BJ (cell line): ENCODE measurements at regions not wholly inside any gene's neighbourhood (a gene's known extent, or its start where the extent isn't known, plus 50 kb on each side); places are given as distances from the start of the nearest gene placed in this dataset.

Source experiments
- CTCF ChIA-PET: fragments of 350-600 bp; formaldehyde crosslinking; extraction: SDS; loops from one replicate; lab custom pipeline; 2021; ENCODE audit warnings: antibody characterized with exemption, inconsistent platforms; lab: Yijun Ruan, JAX
- POLR2A ChIA-PET: fragments of 300-600 bp; sonication (Branson Sonifier 250); formaldehyde crosslinking; extraction: SDS; loops from one replicate; lab custom pipeline; 2021; ENCODE audit warnings: antibody characterized with exemption; lab: Charles Lee
- DNase-seq: peaks from one replicate; pipeline ENCODE4 v3.0.0-alpha.2; 2011; ENCODE audit warnings: low read depth
- H3K27me3 ChIP-seq: 2 replicates; pipeline ENCODE4 v1.6.0; 2011; ENCODE audit warnings: low read length; ENCODE audit not compliant: control insufficient read depth, insufficient read depth
- H3K36me3 ChIP-seq: 2 replicates; pipeline ENCODE4 v1.5.1; 2011; ENCODE audit warnings: low read length; ENCODE audit not compliant: control insufficient read depth, insufficient read depth
- H3K4me3 ChIP-seq: 2 replicates; pipeline ENCODE4 v1.5.1; 2011; ENCODE audit warnings: low read depth, mild to moderate bottlenecking, control low read depth, low read length
- TF ChIP-seq, protein P1 (sequence below): IDR thresholded peaks from 2 replicates; pipeline ENCODE4 v1.5.1; 2011; ENCODE audit warnings: low read depth, mild to moderate bottlenecking, control low read depth, inconsistent platforms, low read length, moderate library complexity; ENCODE audit not compliant: insufficient read depth

DNA sequence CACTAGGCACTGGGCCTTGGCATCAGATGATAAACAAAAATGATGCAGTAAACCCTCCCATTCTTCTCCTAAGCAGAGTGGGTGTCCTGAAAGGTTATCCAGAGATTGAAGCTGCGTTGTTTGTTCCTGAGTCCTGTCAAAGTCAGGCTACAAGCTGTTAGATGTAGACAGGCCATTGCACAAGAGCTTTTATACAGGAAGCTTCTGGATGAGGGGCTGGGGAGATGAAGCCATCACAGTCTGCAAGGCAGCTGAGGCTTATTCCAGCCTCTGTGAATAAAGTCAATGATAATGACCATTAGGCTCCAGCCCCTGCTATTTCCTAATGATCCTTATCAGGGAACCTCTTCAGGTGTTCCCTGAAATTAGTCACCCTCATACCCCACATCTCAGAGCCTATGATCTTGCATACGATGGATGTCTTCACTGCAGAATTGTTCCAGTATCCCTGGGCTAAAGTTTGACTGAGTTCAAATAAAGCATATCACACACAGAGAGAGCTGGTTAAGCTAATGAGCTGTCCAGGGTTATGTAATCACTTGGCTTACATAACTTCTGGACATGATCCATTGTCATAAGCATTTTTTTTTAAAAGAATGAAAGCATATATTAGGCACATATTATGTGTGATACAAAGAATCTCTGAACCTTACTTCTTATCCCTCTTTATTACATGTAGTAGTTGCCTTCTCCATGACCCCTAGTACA, 337.1 kb upstream of the OR4E1 start:
- TF ChIP-seq, protein P1, sequence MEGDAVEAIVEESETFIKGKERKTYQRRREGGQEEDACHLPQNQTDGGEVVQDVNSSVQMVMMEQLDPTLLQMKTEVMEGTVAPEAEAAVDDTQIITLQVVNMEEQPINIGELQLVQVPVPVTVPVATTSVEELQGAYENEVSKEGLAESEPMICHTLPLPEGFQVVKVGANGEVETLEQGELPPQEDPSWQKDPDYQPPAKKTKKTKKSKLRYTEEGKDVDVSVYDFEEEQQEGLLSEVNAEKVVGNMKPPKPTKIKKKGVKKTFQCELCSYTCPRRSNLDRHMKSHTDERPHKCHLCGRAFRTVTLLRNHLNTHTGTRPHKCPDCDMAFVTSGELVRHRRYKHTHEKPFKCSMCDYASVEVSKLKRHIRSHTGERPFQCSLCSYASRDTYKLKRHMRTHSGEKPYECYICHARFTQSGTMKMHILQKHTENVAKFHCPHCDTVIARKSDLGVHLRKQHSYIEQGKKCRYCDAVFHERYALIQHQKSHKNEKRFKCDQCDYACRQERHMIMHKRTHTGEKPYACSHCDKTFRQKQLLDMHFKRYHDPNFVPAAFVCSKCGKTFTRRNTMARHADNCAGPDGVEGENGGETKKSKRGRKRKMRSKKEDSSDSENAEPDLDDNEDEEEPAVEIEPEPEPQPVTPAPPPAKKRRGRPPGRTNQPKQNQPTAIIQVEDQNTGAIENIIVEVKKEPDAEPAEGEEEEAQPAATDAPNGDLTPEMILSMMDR, result no peak
- no peaks in the 10 kb centered on the region for H3K27me3 ChIP-seq
- DNase-seq, result no peak
- ChIA-PET CTCF (no interaction called here), POLR2A (no interaction called here)
- H3K4me3 ChIP-seq, result no peak overlapping the region
- H3K36me3 ChIP-seq, result no peaks in the 10 kb centered on the region

DNA sequence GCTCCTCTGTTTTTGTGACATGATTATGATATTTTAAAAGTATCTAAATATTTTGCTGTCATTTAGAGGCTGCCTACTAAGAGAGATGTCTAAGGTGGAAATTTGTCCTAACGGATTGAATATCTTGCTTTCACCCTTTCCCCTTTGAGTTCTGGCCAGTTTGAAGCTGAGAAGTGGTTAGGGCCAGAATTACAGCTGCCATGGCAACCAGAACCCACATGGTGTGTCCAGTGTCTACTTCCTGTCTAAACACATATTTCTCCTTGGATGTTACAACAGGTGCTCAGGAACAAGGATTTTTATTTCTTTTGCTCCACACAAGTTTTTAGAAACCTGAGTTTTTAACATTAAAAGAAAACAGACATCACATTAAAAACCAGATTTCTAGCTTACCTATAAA, 335.1 kb upstream of the OR4E1 start:
- Histone ChIP-seq H3K4me3 (no peak overlapping the region), H3K27me3 (no peaks in the 10 kb centered on the region), H3K36me3 (no peaks in the 10 kb centered on the region)
- DNase-seq, result no peak
- ChIA-PET POLR2A (no interaction called here), CTCF (interaction anchor here (0.6 kb wide), 1 partner anchor 428 kb away, joined by 3 read pairs; no protein-coding TSS in a partner anchor)
- TF ChIP-seq, protein P1, result no peak

DNA sequence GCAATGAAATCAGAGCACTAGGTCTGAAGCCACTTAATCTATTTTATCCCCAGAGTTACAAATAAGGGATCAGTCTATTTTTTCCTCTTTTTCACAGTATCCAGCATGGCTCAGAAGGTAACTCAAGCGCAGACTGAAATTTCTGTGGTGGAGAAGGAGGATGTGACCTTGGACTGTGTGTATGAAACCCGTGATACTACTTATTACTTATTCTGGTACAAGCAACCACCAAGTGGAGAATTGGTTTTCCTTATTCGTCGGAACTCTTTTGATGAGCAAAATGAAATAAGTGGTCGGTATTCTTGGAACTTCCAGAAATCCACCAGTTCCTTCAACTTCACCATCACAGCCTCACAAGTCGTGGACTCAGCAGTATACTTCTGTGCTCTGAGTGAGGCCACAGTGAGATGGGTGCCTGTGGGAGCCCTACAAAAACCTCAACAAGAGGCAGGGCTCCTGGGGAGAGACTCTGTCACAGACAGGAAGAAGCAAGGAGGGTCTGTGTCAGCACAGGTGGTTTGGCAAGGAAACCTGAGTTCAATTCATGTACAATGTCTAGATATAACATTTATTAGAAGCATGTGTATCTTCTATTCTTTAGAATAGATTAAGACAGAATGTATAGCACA, 334.3 kb upstream of the OR4E1 start:
- DNase-seq, result no peak
- ChIA-PET POLR2A (no interaction called here), CTCF (no interaction called here)
- H3K27me3 ChIP-seq, result no peaks in the 10 kb centered on the region
- no peaks in the 10 kb centered on the region for H3K36me3 ChIP-seq
- TF ChIP-seq, protein P1, result no peak
- H3K4me3 ChIP-seq, result no peak overlapping the region

DNA sequence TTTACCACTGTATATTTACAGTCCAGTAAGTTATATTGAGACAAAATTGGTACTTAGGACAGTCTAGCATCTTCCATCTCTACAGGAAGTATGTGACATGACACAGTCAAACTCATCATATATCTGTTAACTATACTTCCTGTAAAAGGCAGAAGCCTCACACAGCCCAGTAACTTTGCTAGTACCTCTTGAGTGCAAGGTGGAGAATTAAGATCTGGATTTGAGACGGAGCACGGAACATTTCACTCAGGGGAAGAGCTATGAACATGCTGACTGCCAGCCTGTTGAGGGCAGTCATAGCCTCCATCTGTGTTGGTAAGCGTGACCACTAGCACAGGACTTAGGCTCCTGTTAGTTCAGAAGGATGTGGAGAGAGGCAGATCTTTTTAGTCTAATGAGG, 333.7 kb upstream of the OR4E1 start:
- Histone ChIP-seq H3K36me3 (no peaks in the 10 kb centered on the region), H3K27me3 (no peaks in the 10 kb centered on the region), H3K4me3 (no peak overlapping the region)
- ChIA-PET POLR2A (no interaction called here), CTCF (no interaction called here)
- no peak for DNase-seq
- TF ChIP-seq, protein P1, result no peak

DNA sequence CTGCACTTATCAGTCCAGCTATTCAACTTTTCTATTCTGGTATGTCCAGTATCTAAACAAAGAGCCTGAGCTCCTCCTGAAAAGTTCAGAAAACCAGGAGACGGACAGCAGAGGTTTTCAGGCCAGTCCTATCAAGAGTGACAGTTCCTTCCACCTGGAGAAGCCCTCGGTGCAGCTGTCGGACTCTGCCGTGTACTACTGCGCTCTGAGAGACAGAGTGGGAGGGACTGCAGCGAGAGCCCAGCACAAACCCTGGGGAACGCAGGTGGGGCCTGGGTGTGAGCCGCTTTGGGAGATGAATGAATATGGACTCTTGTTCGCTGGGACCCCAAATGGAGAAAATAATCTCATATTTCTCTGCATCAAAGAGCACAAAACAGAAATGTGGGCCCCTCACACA, 329.8 kb upstream of the OR4E1 start:
- H3K27me3 ChIP-seq, result no peaks in the 10 kb centered on the region
- no peak for DNase-seq
- TF ChIP-seq, protein P1, result no peak
- no peak overlapping the region for H3K4me3 ChIP-seq
- H3K36me3 ChIP-seq, result no peaks in the 10 kb centered on the region
- POLR2A ChIA-PET, result no interaction called here
- CTCF ChIA-PET, result no interaction called here
